Amniotic epithelial cell (primary cell): ENCODE measurements at regions not wholly inside any gene's neighbourhood (a gene's known extent, or its start where the extent isn't known, plus 50 kb on each side); places are given as distances from the start of the nearest gene placed in this dataset.
"Not testable (repeated sequence)": the region's sequence is repeated elsewhere in the genome, so short reads cannot be mapped to it uniquely, and the experiment has no call there.

ENCODE experiments used
- DNase-seq: peaks from one replicate; pipeline ENCODE4 v3.0.0-alpha.2; 2010; ENCODE audit warnings: low read depth

GRCh38 chr6:106746652-106747051 is 117.3 kb downstream of the QRSL1 start:
- DNase-seq = peak; percentile 80

GRCh38 chr6:106745824-106746582 is 116.6 kb downstream of the QRSL1 start:
- no peak for DNase-seq

GRCh38 chr6:106745197-106745770 is 115.9 kb downstream of the QRSL1 start:
- DNase-seq = no peak

- DNase-seq = no peak
Measured at GRCh38 chr6:106744781-106745180, 115.4 kb downstream of the QRSL1 start.

- not testable (repeated sequence) for DNase-seq
Measured at GRCh38 chr6:106744029-106744428, 114.7 kb downstream of the QRSL1 start.

GRCh38 chr6:106743612-106744011 is 114.2 kb downstream of the QRSL1 start:
- no peak for DNase-seq

- DNase-seq = no peak
Measured at GRCh38 chr6:106740287-106740686, 110.9 kb downstream of the QRSL1 start.

GRCh38 chr6:106739387-106739786 is 110.0 kb downstream of the QRSL1 start:
- DNase-seq = no peak

- no peak for DNase-seq
Measured at GRCh38 chr6:106736502-106736901, 107.1 kb downstream of the QRSL1 start.

- DNase-seq = no peak
Measured at GRCh38 chr6:106735828-106736227, 106.5 kb downstream of the QRSL1 start.

GRCh38 chr6:106735136-106735633 is 105.8 kb downstream of the QRSL1 start:
- DNase-seq = no peak

- DNase-seq = no peak
Measured at GRCh38 chr6:106733386-106733785, 104.0 kb downstream of the QRSL1 start.

- DNase-seq = no peak
Measured at GRCh38 chr6:106732376-106732940, 103.1 kb downstream of the QRSL1 start.

GRCh38 chr6:106731843-106732160 is 102.4 kb downstream of the QRSL1 start:
- DNase-seq = no peak

GRCh38 chr6:106731144-106731842 is 101.9 kb downstream of the QRSL1 start:
- DNase-seq = no peak

GRCh38 chr6:106730718-106731117 is 101.3 kb downstream of the QRSL1 start:
- no peak for DNase-seq

GRCh38 chr6:106730264-106730663 is 100.9 kb downstream of the QRSL1 start:
- DNase-seq = no peak

GRCh38 chr6:106729841-106730240 is 100.5 kb downstream of the QRSL1 start:
- no peak for DNase-seq

- no peak for DNase-seq
Measured at GRCh38 chr6:106728296-106728870, 99.0 kb downstream of the QRSL1 start.

GRCh38 chr6:106727480-106728149 is 98.2 kb downstream of the QRSL1 start:
- no peak for DNase-seq

- DNase-seq = no peak
Measured at GRCh38 chr6:106724848-106725247, 95.5 kb downstream of the QRSL1 start.

GRCh38 chr6:106724337-106724736 is 95.0 kb downstream of the QRSL1 start:
- DNase-seq = no peak
